Tibial artery (tissue), 4 donors: ENCODE measurements at regions not wholly inside any gene's neighbourhood (a gene's known extent, or its start where the extent isn't known, plus 50 kb on each side); places are given as distances from the start of the nearest gene placed in this dataset.

Experiments
- DNase-seq, 2 donors: peaks; one replicate each; pipeline ENCODE4 v3.0.0-alpha.2; 2019
- H3K27ac ChIP-seq, 2 donors: fragments of 200-600 bp; sonication (generic) in 1 of 2; 1 replicate in 1 of 2; 2 replicates in 1 of 2; pipeline ENCODE4 v1.5.1; 2018 to 2019; ENCODE audit warnings: mild to moderate bottlenecking in 1 of 2
- H3K27me3 ChIP-seq, 2 donors: fragments of 200-600 bp; sonication (generic) in 1 of 2; one replicate each; pipeline versions ENCODE4 v1.5.1 to v1.6.0; 2016 to 2019
- H3K36me3 ChIP-seq, 3 donors: fragments of 200-600 bp; sonication (generic) in 2 of 3; one replicate each; pipeline ENCODE4 v1.5.1; 2016 to 2019; ENCODE audit warnings: mild to moderate bottlenecking in 2 of 3
- H3K4me1 ChIP-seq, 4 donors: fragments of 200-600 bp; sonication (generic) in 2 of 4; 1 replicate in 3 of 4; 2 replicates in 1 of 4; pipeline ENCODE4 v1.5.1; 2016 to 2019
- H3K4me3 ChIP-seq, 2 donors: fragments of 200-600 bp; sonication (generic) in 1 of 2; 1 replicate in 1 of 2; 2 replicates in 1 of 2; pipeline ENCODE4 v1.5.1; 2018 to 2019; ENCODE audit warnings: mild to moderate bottlenecking in 2 of 2
- H3K9me3 ChIP-seq, 3 donors: fragments of 200-600 bp; sonication (generic) in 1 of 3; one replicate each; pipeline ENCODE4 v1.5.1; 2016 to 2019
- intact Hi-C: fragments of 100-400 bp; cut with DNase I; formaldehyde crosslinking; loops from one replicate; pipeline ENCODE4 v1.15.0; 2023; ENCODE audit warnings: low total_unique reads
- TF ChIP-seq, protein P1 (sequence below), 2 experiments: fragments of 200-600 bp in 1 of 2; fragments of 450-650 bp in 1 of 2; IDR thresholded peaks; one replicate each; pipeline ENCODE4 v1.5.1; 2017 to 2019; ENCODE audit warnings: antibody characterized with exemption in 2 of 2, mild to moderate bottlenecking in 1 of 2, moderate library complexity in 1 of 2

- intact Hi-C loops: no loop called here
Measured at GRCh38 chr9:82080265-82080664, 91.7 kb downstream of the SPATA31D1 start.

GRCh38 chr9:82081496-82081895 lies 92.9 kb downstream of the SPATA31D1 start:
- no peaks in the 10 kb centered on the region for H3K36me3 ChIP-seq
- no peak for DNase-seq
- no peaks in the 10 kb centered on the region for H3K9me3 ChIP-seq
- intact Hi-C loops: no loop called here
- no peaks in the 10 kb centered on the region for H3K4me1 ChIP-seq
- H3K4me3 ChIP-seq: no peak overlapping the region
- H3K27me3 ChIP-seq: no peaks in the 10 kb centered on the region
- no peak overlapping the region for H3K27ac ChIP-seq
- TF ChIP-seq, protein P1, sequence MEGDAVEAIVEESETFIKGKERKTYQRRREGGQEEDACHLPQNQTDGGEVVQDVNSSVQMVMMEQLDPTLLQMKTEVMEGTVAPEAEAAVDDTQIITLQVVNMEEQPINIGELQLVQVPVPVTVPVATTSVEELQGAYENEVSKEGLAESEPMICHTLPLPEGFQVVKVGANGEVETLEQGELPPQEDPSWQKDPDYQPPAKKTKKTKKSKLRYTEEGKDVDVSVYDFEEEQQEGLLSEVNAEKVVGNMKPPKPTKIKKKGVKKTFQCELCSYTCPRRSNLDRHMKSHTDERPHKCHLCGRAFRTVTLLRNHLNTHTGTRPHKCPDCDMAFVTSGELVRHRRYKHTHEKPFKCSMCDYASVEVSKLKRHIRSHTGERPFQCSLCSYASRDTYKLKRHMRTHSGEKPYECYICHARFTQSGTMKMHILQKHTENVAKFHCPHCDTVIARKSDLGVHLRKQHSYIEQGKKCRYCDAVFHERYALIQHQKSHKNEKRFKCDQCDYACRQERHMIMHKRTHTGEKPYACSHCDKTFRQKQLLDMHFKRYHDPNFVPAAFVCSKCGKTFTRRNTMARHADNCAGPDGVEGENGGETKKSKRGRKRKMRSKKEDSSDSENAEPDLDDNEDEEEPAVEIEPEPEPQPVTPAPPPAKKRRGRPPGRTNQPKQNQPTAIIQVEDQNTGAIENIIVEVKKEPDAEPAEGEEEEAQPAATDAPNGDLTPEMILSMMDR (IDR thresholded peaks at IDR 0.05): no peak

More at GRCh38 chr9:82080265-82080664, 91.7 kb downstream of the SPATA31D1 start:
- no peak for DNase-seq
- Histone ChIP-seq H3K4me1 (no peaks in the 10 kb centered on the region), H3K27me3 (no peaks in the 10 kb centered on the region), H3K4me3 (no peak overlapping the region), H3K9me3 (no peaks in the 10 kb centered on the region), H3K27ac (no peak overlapping the region), H3K36me3 (no peaks in the 10 kb centered on the region)
- TF ChIP-seq, protein P1 (IDR thresholded peaks at IDR 0.05): no peak

- intact Hi-C loops: no loop called here
- no peaks in the 10 kb centered on the region for H3K4me1 ChIP-seq
- H3K9me3 ChIP-seq: no peaks in the 10 kb centered on the region
- H3K36me3 ChIP-seq: no peaks in the 10 kb centered on the region
- no peak overlapping the region for H3K27ac ChIP-seq
- no peak for DNase-seq
- TF ChIP-seq, protein P1 (IDR thresholded peaks at IDR 0.05): no peak
- H3K27me3 ChIP-seq: no peaks in the 10 kb centered on the region
- H3K4me3 ChIP-seq: no peak overlapping the region
Measured at GRCh38 chr9:82082563-82082962, 94.0 kb downstream of the SPATA31D1 start.

DNA sequence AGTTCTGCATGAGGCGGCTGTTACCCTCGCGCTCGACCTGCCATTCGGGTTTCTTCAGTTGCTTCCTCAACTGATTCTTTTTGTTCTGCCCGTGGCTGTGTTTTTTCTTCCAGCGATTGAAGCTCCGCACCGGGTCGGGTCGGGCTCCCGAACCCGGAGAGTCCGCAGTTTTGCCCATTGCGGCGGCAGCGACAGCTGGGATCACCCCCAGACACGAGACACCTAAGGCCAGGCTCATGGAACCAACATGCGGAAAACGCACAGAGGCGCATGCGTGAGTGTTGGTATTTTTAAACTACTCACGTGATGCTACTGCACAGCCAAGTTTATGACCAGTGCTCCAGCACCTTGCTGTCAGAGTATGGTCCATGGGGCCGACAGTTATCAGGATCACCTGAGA lies 100.0 kb downstream of the SPATA31D1 start:
- no peaks in the 10 kb centered on the region for H3K4me1 ChIP-seq

DNA sequence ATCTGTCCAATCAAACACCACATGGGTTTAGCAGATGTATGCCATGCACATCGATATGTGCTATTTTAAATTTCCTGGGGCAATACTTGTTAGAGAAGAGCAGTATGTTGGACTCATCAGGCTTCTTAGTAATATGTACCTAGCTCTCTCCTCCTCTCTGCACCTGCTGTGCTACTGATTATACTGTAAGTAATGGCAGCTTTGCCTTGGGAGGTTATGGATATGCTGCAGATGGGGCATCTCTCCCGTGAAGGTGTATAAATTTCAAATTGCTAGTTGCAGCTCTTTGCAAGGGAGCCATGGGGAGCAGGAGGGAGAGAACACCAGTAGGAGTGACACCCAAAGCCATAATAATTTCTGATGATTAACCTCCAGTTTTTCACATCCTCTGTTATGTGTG lies 101.5 kb downstream of the SPATA31D1 start:
- intact Hi-C loops: no loop called here
- TF ChIP-seq, protein P1 (IDR thresholded peaks at IDR 0.05): no peak
- H3K9me3 ChIP-seq: no peaks in the 10 kb centered on the region
- H3K36me3 ChIP-seq: no peaks in the 10 kb centered on the region
- DNase-seq: no peak
- H3K27ac ChIP-seq: no peak overlapping the region
- H3K27me3 ChIP-seq: no peaks in the 10 kb centered on the region
- H3K4me3 ChIP-seq: no peak overlapping the region
- H3K4me1 ChIP-seq: no peaks in the 10 kb centered on the region

More for the DNA sequence above, 100.0 kb downstream of the SPATA31D1 start:
- intact Hi-C loops: no loop called here
- Histone ChIP-seq H3K27me3 (no peaks in the 10 kb centered on the region), H3K4me3 (no peak overlapping the region), H3K27ac (no peak overlapping the region), H3K9me3 (no peaks in the 10 kb centered on the region), H3K36me3 (no peaks in the 10 kb centered on the region)
- no peak for DNase-seq
- TF ChIP-seq, protein P1 (IDR thresholded peaks at IDR 0.05): no peak

GRCh38 chr9:82091100-82091499 lies 102.5 kb downstream of the SPATA31D1 start:
- DNase-seq: no peak
- H3K27me3 ChIP-seq: no peaks in the 10 kb centered on the region
- TF ChIP-seq, protein P1 (IDR thresholded peaks at IDR 0.05): no peak
- H3K4me1 ChIP-seq: no peaks in the 10 kb centered on the region
- no peaks in the 10 kb centered on the region for H3K9me3 ChIP-seq
- H3K4me3 ChIP-seq: no peak overlapping the region
- H3K36me3 ChIP-seq: no peaks in the 10 kb centered on the region
- intact Hi-C loops: no loop called here
- H3K27ac ChIP-seq: no peak overlapping the region
